Mesodermal cell (in vitro differentiated cells): ENCODE measurements at regions not wholly inside any gene's neighbourhood (a gene's known extent, or its start where the extent isn't known, plus 50 kb on each side); places are given as distances from the start of the nearest gene placed in this dataset.

Experiments
- H3K27ac ChIP-seq: 2 replicates; pipeline ENCODE4 v1.7.0; 2013; ENCODE audit warnings: mild to moderate bottlenecking, low read depth, low read length, moderate library complexity; ENCODE audit not compliant: severe bottlenecking
- H3K36me3 ChIP-seq: 2 replicates; pipeline ENCODE4 v1.7.1; 2013; ENCODE audit warnings: mild to moderate bottlenecking, low read length, moderate library complexity; ENCODE audit not compliant: control insufficient read depth, insufficient read depth
- H3K4me1 ChIP-seq: one replicate; pipeline ENCODE4 v1.7.1; 2013; ENCODE audit warnings: mild to moderate bottlenecking, low read length; ENCODE audit not compliant: insufficient read depth, control insufficient read depth, poor library complexity, severe bottlenecking
- H3K4me3 ChIP-seq: 2 replicates; pipeline ENCODE4 v1.7.0; 2013; ENCODE audit warnings: low read length, control low read depth, mild to moderate bottlenecking; ENCODE audit not compliant: insufficient read depth, poor library complexity, severe bottlenecking; ENCODE audit errors: extremely low read depth
- H3K9me3 ChIP-seq: 2 replicates; pipeline ENCODE4 v1.7.1; 2013; ENCODE audit warnings: mild to moderate bottlenecking, low read length, moderate library complexity; ENCODE audit not compliant: control insufficient read depth
- WGBS, 2 experiments: methylation state at CpG; one replicate each; pipeline ENCODE4 v1.1.5; 2013; ENCODE audit warnings: missing lambda C conversion rate in 2 of 2; ENCODE audit not compliant: insufficient coverage in 2 of 2; 5-methylcytosine and 5-hydroxymethylcytosine counted together

DNA sequence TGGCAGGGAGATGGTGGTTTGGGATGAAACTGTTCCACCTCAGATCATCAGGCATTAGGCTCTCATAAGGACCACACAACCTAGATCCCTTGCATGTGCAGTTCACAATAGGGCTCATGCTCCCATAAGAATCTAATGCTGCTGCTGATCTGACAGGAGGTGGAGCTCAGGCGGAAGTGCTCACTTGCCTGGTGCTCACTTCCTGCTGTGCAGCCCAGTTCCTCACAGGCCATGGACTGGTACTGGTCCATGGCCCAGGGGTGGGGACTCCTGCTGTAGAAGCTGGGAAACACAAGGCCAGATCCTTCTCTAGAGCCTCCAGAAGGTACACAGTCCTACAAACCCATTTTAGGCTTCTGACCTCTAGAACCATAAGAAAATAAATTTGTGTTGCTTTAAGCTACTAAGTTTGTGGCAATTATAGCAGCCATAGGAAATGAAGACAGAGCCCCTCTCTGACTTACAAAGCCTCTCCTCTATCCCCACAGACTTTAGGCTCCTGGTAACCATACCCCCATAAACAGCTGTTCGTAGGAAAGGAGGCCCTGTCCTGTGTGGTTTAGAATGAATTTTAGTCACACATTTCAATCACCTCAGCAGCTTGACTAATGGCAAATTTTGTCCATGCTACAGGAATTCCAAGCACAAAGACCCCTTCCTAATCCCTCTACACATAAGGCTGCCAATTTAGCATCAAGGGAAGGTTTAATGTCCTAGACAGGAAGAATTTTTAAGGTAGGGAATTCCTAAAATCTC, 206.1 kb upstream of the PHYHIPL start:
- Histone ChIP-seq H3K36me3 (no peaks in the 10 kb centered on the region), H3K9me3 (peaks cover 8% of the 10 kb centered on the region), H3K4me1 (peaks cover 13% of the 10 kb centered on the region), H3K4me3 (no peak overlapping the region), H3K27ac (no peak overlapping the region)
- 78 to 100% methylated on average over 1 of the region's 2 CpGs for WGBS, 2 experiments

DNA sequence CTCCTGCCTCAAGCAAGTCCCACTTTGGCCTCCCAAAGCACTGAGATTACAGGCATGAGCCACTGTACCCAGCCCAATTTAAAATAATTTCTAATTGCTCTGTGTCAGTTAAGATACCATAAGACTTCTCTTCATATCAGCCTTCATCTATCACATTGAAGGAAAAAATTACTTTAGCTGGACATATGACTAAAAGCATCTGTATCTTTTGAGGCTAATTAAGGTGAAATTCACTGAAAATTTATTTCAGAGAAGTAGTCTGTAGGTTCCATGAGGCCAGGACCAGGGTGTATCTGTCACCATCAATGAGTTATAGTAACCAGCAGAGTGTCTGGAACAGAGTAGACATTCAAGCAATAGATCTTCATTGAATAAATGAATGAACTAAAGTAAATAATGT, 205.2 kb upstream of the PHYHIPL start:
- Histone ChIP-seq H3K4me1 (peaks cover 13% of the 10 kb centered on the region), H3K36me3 (no peaks in the 10 kb centered on the region), H3K27ac (no peak overlapping the region), H3K9me3 (peaks cover 8% of the 10 kb centered on the region), H3K4me3 (no peak overlapping the region)

DNA sequence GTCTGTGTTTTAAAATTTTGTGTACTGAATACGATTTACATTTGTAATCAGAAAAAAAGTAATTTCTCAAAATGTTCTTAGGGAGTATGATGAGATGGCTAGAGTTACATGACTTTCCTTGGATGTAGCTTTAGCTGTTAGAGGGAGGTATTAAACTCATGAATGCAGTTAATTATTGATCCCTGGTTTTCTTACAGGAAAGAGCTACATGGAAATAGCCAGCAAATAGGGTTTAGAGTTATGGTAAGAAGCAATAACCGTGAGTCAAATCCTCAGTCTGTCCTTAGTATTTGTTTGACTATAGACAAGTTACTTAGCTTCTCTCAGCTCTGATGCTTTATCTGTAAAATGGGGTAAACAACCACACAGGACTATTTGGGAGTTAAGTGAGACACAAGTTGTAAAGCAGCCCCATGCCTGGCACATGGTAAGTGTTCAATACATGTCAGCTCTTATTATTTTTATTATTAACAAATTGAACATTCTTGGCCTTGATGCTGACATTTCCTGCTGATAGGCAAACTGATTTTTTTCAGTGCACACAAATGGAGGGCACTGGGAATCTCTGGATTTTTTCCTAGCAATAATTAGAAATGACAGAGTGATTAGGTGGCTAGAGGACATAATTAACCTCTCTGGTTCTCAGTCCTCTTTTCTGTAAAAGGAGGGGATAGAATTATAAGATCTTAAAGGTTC, 204.5 kb upstream of the PHYHIPL start:
- Histone ChIP-seq H3K9me3 (peaks cover 8% of the 10 kb centered on the region), H3K36me3 (no peaks in the 10 kb centered on the region), H3K4me3 (no peak overlapping the region), H3K4me1 (peaks cover 13% of the 10 kb centered on the region), H3K27ac (no peak overlapping the region)
- 80 to 83% methylated on average over 1 of the region's 2 CpGs for WGBS, 2 experiments

DNA sequence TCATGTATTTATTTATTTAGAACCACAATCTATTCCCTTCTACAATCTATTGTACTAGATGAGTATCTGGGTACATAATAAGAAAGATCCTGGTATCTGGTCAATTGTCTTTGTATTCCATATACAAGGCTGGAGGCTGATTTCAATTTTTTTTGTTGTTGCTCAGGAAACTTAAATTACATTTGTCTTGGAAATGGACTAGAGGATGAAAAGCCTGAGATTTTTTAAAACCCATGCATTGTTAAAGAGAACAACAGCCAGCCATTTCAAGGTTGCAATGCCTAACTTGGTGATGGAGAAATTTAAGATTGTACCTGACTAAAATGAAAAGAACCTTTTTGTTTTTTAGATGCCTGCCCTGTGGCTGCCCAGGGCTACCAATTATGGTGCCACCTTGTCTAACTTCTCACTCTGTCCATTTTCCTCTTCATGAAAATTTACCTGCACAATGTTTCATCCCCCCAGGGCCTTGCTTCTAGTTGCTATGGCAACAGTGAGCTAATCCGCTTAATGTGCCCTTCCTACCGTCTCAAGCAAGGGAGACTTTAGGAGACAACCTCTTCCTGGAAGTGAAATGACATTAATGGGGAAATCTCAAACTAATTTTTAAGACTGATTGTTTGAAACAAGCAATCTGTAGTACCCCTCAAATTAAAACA, 203.7 kb upstream of the PHYHIPL start:
- no peak overlapping the region for H3K4me3 ChIP-seq
- H3K4me1 ChIP-seq, result peaks cover 11% of the 10 kb centered on the region
- no peak overlapping the region for H3K27ac ChIP-seq
- H3K9me3 ChIP-seq, result peaks cover 8% of the 10 kb centered on the region
- no peaks in the 10 kb centered on the region for H3K36me3 ChIP-seq
- WGBS, 2 experiments, result no CpG with 5 or more reads among the region's 2 CpGs

DNA sequence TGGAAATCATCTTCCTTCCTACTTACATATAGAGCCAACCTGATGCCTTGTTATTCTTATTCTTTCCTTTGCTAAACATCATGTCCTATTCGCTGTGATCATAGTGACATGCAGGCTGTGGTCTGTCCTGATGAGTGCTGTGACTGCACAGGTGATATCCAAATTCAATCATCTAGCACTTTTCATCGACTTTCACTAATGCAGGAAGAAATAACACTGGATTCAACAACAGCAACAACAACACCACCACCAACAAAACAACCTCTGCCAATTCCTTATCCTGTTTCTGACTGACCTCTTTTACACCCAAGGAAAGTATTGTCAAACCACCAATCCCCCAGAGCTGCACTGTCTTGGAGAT, 203.2 kb upstream of the PHYHIPL start:
- H3K9me3 ChIP-seq, result peaks cover 8% of the 10 kb centered on the region
- peaks cover 6% of the 10 kb centered on the region for H3K4me1 ChIP-seq
- no peak overlapping the region for H3K27ac ChIP-seq
- H3K4me3 ChIP-seq, result no peak overlapping the region
- H3K36me3 ChIP-seq, result no peaks in the 10 kb centered on the region
- 61 to 100% methylated on average over 1 to 2 of the region's 2 CpGs for WGBS, 2 experiments

DNA sequence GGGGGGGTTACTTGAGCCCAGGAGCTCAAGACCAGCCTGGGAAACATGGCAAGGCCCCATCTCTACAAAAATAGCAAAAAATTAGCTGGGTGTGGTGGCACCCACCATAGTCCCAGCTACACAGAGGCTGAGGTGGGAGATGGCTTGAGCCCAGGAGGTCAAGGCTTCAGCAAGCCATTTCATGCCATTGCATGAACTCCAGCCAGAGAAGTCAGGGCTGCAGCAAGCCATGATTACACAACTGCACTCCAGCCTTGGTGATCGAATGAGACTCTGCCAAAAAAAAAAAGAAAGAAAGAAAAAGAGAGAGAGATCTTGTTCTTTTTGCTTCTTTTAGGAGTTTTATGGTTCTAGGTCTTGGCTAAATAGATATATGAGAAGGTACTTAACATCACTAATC, 200.2 kb upstream of the PHYHIPL start:
- H3K27ac ChIP-seq, result no peak overlapping the region
- WGBS, 2 experiments, result no CpG with 5 or more reads among the region's 1 CpG
- no peaks in the 10 kb centered on the region for H3K36me3 ChIP-seq
- H3K9me3 ChIP-seq, result no peaks in the 10 kb centered on the region
- peaks cover 5% of the 10 kb centered on the region for H3K4me1 ChIP-seq
- no peak overlapping the region for H3K4me3 ChIP-seq

DNA sequence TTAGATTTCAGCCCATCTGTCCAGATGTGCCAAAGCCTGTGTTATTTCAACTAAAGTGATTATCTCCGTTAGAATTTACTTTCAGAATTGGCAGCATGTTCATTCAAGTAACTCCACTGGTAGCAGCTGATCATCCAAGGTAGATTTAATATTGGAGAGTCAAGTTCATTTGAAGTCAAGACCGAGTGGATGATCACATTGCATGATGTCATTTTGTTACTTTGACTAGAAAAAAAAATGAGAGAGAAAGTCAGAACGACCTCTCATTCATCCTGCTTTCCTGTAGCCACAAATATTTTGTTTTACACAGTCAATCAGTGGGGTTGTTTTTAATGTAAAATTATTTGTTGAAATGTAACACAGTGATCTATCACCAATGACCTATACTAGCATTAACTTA, 196.7 kb upstream of the PHYHIPL start:
- no peak overlapping the region for H3K4me3 ChIP-seq
- H3K9me3 ChIP-seq, result no peaks in the 10 kb centered on the region
- peaks cover 5% of the 10 kb centered on the region for H3K4me1 ChIP-seq
- WGBS, 2 experiments, result 75 to 90% methylated on average over 1 to 2 of the region's 3 CpGs
- H3K36me3 ChIP-seq, result no peaks in the 10 kb centered on the region
- H3K27ac ChIP-seq, result no peak overlapping the region

DNA sequence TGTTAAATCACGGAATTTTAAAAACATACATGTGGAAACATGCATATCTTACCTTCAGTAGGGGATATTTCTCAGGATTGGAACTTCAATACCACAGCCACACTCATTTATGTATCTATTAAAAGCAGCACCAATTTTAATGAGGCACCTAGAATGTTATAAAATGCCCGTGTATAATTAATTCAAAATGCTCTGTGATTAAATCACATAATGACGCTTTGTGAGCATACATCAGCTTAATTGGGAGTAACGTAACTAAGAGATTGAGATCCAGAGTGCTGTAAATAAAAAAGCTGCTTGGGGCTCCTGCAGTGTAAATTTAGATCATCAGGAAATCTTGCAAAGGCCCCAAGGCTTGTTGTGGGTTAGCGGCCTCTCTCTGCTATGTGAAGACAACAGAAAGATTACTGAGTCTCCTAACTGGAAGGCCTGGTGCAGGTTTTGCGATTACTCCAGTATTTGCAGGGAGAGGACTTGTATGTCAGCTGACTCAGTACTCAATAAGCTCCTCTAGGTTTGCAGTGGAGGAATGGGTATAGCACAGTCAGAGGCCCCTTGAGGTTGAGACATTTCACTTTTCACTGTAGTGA, 195.5 kb upstream of the PHYHIPL start:
- no peaks in the 10 kb centered on the region for H3K36me3 ChIP-seq
- H3K27ac ChIP-seq, result no peak overlapping the region
- WGBS, 2 experiments, result 88 to 89% methylated on average over 2 to 4 of the region's 6 CpGs
- H3K4me1 ChIP-seq, result peaks cover 5% of the 10 kb centered on the region
- no peaks in the 10 kb centered on the region for H3K9me3 ChIP-seq
- no peak overlapping the region for H3K4me3 ChIP-seq

DNA sequence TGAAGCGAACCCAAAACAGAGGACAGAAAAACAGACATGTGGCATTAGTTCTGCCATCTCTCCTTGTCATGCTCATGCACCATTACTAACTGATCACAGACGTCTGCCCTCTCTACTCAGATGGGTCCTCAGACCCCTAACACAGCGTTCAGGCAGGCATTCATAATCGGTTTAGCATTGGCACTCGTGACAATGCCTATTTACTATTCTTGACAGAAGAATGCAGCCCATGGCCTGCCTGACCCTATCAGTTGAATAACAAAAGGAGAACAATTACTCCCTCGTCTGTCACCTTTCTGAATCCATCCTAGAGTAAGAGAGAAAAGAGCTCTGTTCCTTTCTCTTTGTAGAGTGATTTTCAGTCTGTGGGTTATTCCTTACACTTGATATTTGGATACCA, 194.6 kb upstream of the PHYHIPL start:
- H3K4me1 ChIP-seq, result peaks cover 5% of the 10 kb centered on the region
- no peak overlapping the region for H3K27ac ChIP-seq
- no peak overlapping the region for H3K4me3 ChIP-seq
- 43 to 46% methylated on average over 4 to 5 of the region's 6 CpGs for WGBS, 2 experiments
- no peaks in the 10 kb centered on the region for H3K9me3 ChIP-seq
- no peaks in the 10 kb centered on the region for H3K36me3 ChIP-seq

DNA sequence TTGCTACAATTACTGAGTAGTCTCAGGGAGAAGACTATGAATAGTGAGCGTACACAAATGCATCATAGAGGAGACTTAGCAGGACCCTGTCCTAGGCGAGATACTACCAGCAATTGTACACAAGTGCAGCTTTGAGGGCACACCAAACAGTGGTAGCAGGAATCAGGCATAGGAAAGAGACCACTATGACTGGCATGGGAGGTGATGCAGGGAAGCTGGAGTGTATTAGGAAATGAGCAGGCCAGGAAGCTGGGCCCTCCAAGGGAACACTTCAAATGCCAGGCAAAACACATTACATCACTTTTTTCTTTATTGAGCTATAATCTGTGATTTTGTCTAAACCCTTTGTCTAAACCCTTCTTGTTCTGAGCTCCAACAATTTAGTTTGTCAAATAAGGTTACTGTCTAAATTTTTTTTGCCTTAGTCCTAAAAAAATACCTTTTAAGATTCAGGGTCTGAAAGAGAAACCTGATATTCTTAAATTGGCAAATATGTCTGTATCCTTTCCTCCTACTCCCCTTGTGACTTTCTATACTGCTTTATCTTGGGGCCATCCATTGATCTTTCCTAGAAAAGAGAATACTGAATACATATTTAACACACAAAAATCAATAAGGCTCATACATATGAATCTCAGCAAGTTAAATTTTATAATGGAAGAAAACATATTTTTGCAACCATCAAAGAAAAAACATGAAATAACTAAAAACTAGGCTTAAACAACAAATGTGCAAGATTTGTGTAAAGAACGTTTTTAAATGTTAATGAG, 193.8 kb upstream of the PHYHIPL start:
- H3K4me1 ChIP-seq, result peaks cover 5% of the 10 kb centered on the region
- H3K27ac ChIP-seq, result no peak overlapping the region
- WGBS, 2 experiments, result 86 to 94% methylated on average over 2 of the region's 3 CpGs
- H3K9me3 ChIP-seq, result no peaks in the 10 kb centered on the region
- H3K36me3 ChIP-seq, result no peaks in the 10 kb centered on the region
- no peak overlapping the region for H3K4me3 ChIP-seq
